IMR-90 (cell line): ENCODE measurements at regions not wholly inside any gene's neighbourhood (a gene's known extent, or its start where the extent isn't known, plus 50 kb on each side); places are given as distances from the start of the nearest gene placed in this dataset.

Source experiments
- BHLHE40 ChIP-seq: fragments of 150-350 bp; IDR thresholded peaks from 2 replicates; pipeline ENCODE4 v1.6.1; 2016; ENCODE audit warnings: mild to moderate bottlenecking, low read depth, low read length
- CTCF ChIP-seq: conservative IDR thresholded peaks from 2 replicates; pipeline ENCODE4 v1.5.1; 2012; ENCODE audit warnings: mild to moderate bottlenecking, low read depth, low read length, improper control_type of control experiment
- FOS ChIP-seq: fragments of 150-350 bp; IDR thresholded peaks from 2 replicates; pipeline ENCODE4 v1.6.1; 2016; ENCODE audit warnings: low read depth, low read length
- POLR2A ChIP-seq: IDR thresholded peaks from 2 replicates; pipeline ENCODE4 v1.6.1; 2012; ENCODE audit warnings: mild to moderate bottlenecking, low read depth, low read length
- RAD21 ChIP-seq: IDR thresholded peaks from 2 replicates; pipeline ENCODE4 v1.6.1; 2012; ENCODE audit warnings: low read length, improper control_type of control experiment
- RCOR1 ChIP-seq: IDR thresholded peaks from 2 replicates; pipeline ENCODE4 v1.6.1; 2012; ENCODE audit warnings: mild to moderate bottlenecking, low read length, improper control_type of control experiment; ENCODE audit not compliant: insufficient replicate concordance
- SMC3 ChIP-seq: fragments of 150-350 bp; IDR thresholded peaks from 2 replicates; pipeline ENCODE4 v1.6.1; 2016; ENCODE audit warnings: low read depth, mild to moderate bottlenecking, antibody characterized with exemption, low read length, moderate library complexity

- TF ChIP-seq CTCF, result no peak
- no peak for TF ChIP-seq RCOR1
- no peak for TF ChIP-seq RAD21
- TF ChIP-seq FOS, result no peak
- no peak for TF ChIP-seq BHLHE40
- no peak for TF ChIP-seq POLR2A
- TF ChIP-seq SMC3, result no peak
Measured at GRCh38 chr5:124456249-124456648, 290.2 kb downstream of the ZNF608 start.
